ENCODE measurements at regions not wholly inside any gene's neighbourhood (a gene's known extent, or its start where the extent isn't known, plus 50 kb on each side); places are given as distances from the start of the nearest gene placed in this dataset.

- DNase-seq (ENCODE audit: low read depth): no peak
These were observed 1434.6 kb downstream of the PCDH18 start for GRCh38 chr4:136097676-136098075.

DNA sequence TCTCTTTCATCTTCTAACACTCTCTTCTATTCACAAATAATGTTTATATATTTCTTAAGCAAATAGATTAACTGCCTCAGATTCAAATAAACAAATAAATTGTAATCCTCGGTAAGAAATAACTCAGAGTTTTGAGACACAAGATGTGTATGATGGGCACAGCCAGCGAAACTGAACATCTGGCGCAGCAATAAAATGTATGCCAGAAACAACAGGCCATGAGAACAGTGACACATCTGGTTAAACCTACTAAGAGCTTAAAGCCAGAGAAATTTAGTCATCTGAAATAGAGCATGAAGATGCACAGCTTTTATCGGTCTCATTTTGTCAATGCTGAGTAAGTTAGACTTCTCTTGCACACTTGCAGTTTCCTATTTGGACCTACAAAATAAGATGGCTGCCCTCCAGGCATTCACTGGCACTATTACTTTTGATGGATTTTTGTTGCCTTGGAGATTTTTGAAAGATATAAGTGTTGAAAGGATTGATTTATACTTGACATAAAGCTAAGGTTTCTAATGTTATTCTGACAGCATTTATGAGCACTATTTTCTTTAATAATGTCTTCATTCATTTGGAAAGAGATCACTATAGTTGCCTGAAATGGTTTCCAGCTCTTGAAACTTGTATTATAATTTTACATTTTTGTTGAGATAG, 1444.0 kb downstream of the PCDH18 start:
- no peak for DNase-seq (ENCODE audit: low read depth)

GRCh38 chr4:136078976-136079375, 1453.3 kb downstream of the PCDH18 start:
- peak; percentile 53 for DNase-seq (ENCODE audit: low read depth)

DNA sequence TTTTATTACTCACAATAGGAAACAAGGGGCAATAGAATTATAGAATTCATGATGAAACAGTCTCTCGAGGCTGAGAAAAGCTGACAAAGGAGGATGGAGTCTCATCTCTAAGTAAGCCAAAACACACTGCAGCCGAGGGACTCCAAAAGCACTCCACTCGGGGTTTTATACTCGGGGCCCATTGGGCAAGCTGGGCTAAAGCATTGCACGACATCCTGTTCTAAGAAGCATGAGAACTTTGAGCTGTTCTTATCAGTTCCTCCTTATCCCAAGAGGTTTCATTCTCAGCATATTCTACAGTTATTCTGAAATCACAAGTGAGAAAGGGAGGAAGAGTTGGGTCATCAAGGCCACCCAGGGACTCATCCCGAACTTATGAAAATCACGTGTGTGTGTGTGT, 1475.5 kb downstream of the PCDH18 start:
- DNase-seq (ENCODE audit: low read depth): no peak

DNA sequence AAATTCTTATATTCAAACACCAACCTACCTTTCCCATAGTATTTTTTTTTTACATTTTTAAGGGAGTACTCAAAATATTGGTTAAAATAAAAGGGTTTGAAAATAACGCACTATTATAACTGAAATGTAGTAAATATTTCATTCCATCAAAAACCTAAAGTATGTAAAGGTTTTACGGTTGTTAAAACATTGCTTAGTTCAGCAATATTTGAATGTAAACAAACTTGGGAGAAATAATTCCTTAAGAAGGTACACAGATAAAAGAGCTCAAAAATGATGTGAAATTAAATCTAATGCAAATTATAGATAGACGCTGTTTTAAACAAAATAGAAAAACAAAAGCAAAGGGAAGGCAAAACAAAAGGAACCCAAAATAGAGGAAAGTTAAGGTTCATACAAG, 1476.9 kb downstream of the PCDH18 start:
- DNase-seq (ENCODE audit: low read depth): no peak

GRCh38 chr4:136036744-136037143, 1495.5 kb downstream of the PCDH18 start:
- peak; percentile 96 for DNase-seq (ENCODE audit: low read depth)

- DNase-seq (ENCODE audit: low read depth): no peak
These were observed 1499.9 kb downstream of the PCDH18 start for GRCh38 chr4:136032391-136032790.

DNA sequence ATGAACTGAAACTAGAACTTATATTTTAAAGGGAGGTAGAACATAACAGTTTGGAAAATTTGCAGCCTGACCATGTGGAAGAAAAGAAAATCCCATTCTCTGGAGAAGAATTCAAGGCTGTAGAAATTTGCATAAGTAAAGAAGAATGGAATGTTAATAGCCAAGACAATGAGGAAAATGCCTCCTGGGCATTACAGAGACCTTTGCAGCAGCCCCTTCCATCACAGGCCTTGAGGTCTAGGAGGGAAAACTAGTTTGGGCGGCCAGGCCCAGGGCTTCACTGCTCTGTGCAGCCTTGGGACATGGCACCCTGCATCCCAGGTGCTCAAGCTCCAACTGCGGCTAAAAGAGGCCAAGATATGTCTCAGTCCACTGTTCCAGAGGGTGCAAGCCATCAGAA, 1506.8 kb downstream of the PCDH18 start:
- no peak for DNase-seq (ENCODE audit: low read depth)

GRCh38 chr4:136017556-136017955, 1514.7 kb downstream of the PCDH18 start:
- DNase-seq (ENCODE audit: low read depth): no peak

GRCh38 chr4:136012220-136012619, 1520.1 kb downstream of the PCDH18 start:
- DNase-seq (ENCODE audit: low read depth): peak; percentile 47

GRCh38 chr4:136009258-136009832, 1522.9 kb downstream of the PCDH18 start:
- DNase-seq (ENCODE audit: low read depth): peak; percentile 20

- no peak for DNase-seq (ENCODE audit: low read depth)
These were observed 1524.3 kb downstream of the PCDH18 start for GRCh38 chr4:136007991-136008390.

GRCh38 chr4:136002316-136002715, 1530.0 kb downstream of the PCDH18 start:
- DNase-seq (ENCODE audit: low read depth): peak; percentile 21

- DNase-seq (ENCODE audit: low read depth): no peak
These were observed 1530.5 kb downstream of the PCDH18 start for GRCh38 chr4:136001791-136002190.

DNA sequence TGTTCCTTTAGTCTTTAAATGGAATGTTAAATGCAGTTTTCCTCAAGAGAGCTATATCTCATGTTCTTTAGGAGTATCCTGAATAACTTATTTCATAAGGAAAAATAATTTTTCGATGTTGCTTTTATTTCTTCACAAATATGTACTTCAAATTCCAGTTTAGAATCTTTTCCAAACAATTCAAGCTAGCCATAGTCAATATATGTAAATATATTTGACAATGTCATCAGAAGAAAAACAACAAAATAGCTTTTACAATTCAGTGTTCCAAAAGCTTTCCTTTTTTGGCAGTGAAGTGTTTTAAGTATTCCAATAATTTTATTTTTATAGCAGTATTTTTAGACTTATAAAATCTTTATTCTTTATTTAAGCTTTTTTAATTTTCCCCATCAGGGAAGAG, 1532.0 kb downstream of the PCDH18 start:
- no peak for DNase-seq (ENCODE audit: low read depth)

DNA sequence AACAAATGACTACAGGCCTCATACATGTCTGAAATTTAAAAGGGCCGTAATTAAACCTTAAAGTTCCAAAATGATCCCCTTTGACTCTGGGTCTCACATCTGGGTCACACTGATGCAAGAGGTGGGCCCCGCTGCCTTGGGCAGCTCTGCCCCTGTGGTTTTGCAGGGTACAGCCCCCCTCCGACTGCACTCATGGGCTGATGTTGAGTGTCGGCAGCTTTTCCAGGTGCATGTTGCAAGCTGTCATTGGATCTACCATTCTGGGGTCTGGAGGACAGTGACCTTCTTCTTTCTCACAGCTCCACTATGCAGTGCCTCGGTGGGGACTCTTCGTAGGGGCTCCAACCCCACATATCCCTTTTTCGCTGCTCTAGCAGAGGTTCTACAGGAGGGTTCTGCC, 1537.9 kb downstream of the PCDH18 start:
- DNase-seq (ENCODE audit: low read depth): no peak

DNA sequence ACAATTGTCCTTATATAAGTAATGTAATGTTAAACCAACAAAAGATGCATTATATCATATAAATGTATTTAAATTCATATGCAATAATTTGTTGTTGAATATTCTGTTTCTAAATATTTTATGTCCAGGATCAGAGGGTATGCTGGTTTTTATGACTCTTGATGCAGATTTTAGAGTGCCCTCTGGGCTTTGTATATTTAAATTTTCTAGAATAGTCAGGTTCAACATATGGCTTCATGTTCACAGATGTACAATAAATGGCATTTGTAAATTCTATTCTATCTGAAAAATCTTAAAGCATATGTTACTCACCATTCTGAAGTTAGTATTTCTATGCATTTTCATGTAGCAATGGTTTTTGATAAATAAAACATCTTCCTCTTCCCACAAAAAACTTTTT, 1555.4 kb downstream of the PCDH18 start:
- DNase-seq (ENCODE audit: low read depth): no peak

DNA sequence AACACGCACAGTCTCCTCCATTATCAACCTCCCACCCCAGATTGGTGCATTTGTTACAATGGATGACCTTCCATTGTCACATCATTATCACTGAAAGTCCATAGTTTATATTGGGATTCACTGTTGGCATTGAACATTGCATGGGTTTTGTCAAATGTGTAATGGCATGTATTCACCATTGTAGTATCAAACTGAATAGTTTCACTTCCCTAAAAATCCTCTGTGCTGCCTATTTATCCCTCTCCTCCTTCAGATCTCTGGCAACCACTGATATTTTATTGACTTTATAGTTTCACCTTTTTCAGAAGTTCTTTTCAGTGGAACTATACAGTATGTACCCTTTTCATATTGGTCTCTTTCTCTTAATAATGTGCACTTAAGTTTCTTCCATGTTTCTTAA, 1565.4 kb downstream of the PCDH18 start:
- no peak for DNase-seq (ENCODE audit: low read depth)

GRCh38 chr4:135963009-135963408, 1569.3 kb downstream of the PCDH18 start:
- DNase-seq (ENCODE audit: low read depth): no peak

DNA sequence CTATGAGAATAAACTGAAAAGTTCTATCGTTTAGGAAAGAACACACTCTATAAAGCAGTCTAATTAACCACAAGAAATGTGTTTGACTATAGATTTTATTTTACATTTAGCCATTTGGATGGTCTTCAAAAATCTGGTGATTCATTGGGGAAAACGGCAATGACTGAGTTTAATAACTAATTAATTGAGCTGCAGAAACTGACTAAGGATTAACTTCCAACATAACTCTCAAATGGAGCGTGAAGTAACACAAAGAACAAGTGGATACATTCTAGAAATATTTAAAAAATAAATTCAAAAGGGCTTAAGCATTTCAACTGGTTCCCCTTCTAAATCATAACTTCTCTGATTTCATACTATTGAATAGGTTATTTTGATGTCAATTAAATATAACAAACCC, 1582.4 kb downstream of the PCDH18 start:
- DNase-seq (ENCODE audit: low read depth): peak; percentile 69

- no peak for DNase-seq (ENCODE audit: low read depth)
These were observed 1583.5 kb downstream of the PCDH18 start for GRCh38 chr4:135948797-135949196.

GRCh38 chr4:135941671-135942070, 1590.6 kb downstream of the PCDH18 start:
- no peak for DNase-seq (ENCODE audit: low read depth)

- DNase-seq (ENCODE audit: low read depth): peak; percentile 54
These were observed 1598.3 kb downstream of the PCDH18 start for GRCh38 chr4:135934026-135934425.

GRCh38 chr4:135927651-135928050, 1604.6 kb downstream of the PCDH18 start:
- peak; percentile 9 for DNase-seq (ENCODE audit: low read depth)

All from renal cortical epithelial cell (primary cell).